ENCODE measurements at regions not wholly inside any gene's neighbourhood (a gene's known extent, or its start where the extent isn't known, plus 50 kb on each side); places are given as distances from the start of the nearest gene placed in this dataset.

DNA sequence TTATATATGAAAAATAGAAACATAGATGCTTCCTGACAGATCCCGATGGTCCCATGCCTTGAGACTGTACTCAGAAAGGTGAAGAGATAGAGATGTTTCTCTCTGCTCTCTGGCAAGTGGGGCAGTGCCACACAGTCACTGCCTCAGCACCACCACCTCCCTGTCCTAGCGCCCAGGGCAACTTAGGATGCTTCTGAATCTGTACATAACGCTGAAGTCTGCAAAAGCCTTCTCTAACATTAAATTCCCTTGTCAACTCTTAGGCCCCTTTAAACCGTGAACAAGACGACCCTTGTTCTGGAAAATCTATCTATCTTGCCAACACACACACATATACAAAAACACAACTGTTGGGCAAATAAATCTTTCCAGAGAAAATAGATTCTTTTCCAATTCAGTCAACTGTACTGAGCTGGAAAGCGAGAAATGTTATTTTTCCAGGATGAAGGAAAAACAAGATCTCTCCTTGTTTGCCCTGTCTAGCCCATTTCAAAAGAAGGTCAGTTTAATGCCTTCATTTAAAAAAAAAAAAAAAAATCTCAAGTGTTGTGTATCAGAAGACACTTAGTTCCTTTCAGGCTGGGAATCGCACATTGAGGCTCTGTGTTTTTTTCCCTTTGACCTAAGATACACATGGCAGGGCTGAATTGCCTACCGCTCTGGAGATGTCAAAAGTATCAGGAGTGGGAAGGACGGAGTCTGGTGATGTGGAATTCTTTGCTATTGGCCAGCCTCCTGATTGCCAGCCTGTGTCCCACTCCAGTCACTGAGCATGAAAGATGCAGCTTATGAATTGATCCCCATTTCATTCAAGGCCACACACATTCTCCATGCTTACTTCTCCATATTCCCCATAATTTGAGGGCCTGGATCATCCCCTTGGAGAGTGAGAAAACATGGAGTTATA, 241.4 kb downstream of the LACC1 start:
- H3K9me3 ChIP-seq = no peaks in the 10 kb centered on the region
- no peaks in the 10 kb centered on the region for H3K4me1 ChIP-seq (ENCODE audit: control insufficient read depth in 1 of 2, insufficient read depth in 1 of 2, low read depth in 1 of 2, low read length in 1 of 2)
- no peak overlapping the region for H3K27ac ChIP-seq
- TF ChIP-seq, protein P1, sequence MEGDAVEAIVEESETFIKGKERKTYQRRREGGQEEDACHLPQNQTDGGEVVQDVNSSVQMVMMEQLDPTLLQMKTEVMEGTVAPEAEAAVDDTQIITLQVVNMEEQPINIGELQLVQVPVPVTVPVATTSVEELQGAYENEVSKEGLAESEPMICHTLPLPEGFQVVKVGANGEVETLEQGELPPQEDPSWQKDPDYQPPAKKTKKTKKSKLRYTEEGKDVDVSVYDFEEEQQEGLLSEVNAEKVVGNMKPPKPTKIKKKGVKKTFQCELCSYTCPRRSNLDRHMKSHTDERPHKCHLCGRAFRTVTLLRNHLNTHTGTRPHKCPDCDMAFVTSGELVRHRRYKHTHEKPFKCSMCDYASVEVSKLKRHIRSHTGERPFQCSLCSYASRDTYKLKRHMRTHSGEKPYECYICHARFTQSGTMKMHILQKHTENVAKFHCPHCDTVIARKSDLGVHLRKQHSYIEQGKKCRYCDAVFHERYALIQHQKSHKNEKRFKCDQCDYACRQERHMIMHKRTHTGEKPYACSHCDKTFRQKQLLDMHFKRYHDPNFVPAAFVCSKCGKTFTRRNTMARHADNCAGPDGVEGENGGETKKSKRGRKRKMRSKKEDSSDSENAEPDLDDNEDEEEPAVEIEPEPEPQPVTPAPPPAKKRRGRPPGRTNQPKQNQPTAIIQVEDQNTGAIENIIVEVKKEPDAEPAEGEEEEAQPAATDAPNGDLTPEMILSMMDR (IDR thresholded peaks at IDR 0.05) = no peak
- no peaks in the 10 kb centered on the region for H3K36me3 ChIP-seq
- no peaks in the 10 kb centered on the region for H3K27me3 ChIP-seq
- no peak overlapping the region for H3K4me3 ChIP-seq (ENCODE audit: low read depth in 1 of 2, low read length in 1 of 2)

DNA sequence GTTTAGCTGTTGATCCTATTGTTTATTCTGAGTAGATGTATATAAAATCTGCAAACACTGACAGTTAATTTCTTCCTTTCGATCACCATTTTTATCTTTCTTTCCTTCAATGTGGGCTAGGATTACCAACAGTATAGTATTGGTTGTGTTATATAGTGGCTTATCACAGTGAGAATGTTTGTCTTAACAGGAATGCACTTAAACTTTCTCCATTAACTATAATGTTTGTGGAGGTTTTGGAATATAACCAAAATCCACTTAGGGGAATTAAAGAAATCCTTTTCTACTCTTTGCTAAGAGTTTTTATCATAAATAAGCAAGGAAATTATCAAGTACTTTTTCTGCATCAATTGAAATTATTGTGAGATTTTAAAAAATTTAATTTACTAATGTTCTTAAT, 244.6 kb downstream of the LACC1 start:
- H3K4me3 ChIP-seq (ENCODE audit: low read depth in 1 of 2, low read length in 1 of 2) = no peak overlapping the region
- no peaks in the 10 kb centered on the region for H3K4me1 ChIP-seq (ENCODE audit: control insufficient read depth in 1 of 2, insufficient read depth in 1 of 2, low read depth in 1 of 2, low read length in 1 of 2)
- no peaks in the 10 kb centered on the region for H3K27me3 ChIP-seq
- TF ChIP-seq, protein P1 (IDR thresholded peaks at IDR 0.05) = no peak
- H3K27ac ChIP-seq = no peak overlapping the region
- H3K9me3 ChIP-seq = no peaks in the 10 kb centered on the region
- no peaks in the 10 kb centered on the region for H3K36me3 ChIP-seq

DNA sequence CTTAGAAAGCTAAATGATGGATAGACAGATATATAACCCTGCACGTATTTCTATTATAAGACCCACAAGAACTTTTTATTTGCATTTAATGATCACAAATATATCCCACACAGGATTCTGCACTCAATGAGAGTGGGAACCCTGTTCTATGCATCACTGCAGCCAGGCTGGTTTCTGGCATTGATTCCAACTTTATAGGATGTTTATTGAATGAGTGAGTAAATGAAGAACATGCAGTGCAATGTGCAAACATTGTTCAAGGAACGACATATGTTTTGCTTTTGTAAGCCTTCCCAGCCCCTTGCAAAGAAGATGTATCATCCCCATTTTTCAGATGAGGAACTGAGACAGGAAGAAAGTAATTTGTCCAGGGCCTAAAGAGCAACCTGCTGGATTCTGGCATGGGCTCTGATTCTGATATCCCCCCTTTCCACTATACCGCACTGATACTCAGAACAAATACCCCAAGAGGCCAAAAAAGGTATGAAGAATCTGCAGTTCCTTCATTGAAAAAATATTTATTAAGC, 246.3 kb downstream of the LACC1 start:
- no peaks in the 10 kb centered on the region for H3K36me3 ChIP-seq
- no peaks in the 10 kb centered on the region for H3K4me1 ChIP-seq (ENCODE audit: control insufficient read depth in 1 of 2, insufficient read depth in 1 of 2, low read depth in 1 of 2, low read length in 1 of 2)
- TF ChIP-seq, protein P1 (IDR thresholded peaks at IDR 0.05) = no peak
- no peaks in the 10 kb centered on the region for H3K9me3 ChIP-seq
- H3K27ac ChIP-seq = no peak overlapping the region
- H3K27me3 ChIP-seq = no peaks in the 10 kb centered on the region
- no peak overlapping the region for H3K4me3 ChIP-seq (ENCODE audit: low read depth in 1 of 2, low read length in 1 of 2)

DNA sequence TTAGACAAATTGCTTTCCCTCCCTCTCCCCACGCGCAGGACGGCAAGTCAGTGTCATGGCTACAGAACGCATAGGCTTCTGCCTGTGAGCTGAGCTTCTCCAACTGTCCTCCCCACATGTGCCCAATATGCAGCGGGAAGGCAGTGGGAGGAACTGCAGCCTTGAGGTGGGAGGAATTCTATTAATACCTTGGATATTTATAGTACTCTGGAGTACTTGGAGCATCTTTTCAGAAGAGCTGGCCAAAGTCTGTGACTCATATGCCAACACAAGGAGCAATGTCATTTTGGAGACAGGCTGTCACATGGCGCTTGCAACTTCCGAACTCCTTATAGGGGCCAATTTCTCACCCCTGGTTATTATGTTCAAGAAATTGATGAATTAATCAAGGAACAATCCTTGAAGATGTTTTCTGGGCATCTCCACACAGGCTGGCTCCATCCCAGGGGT, 245.0 kb upstream of the SERP2 start:
- Histone ChIP-seq H3K9me3 (no peaks in the 10 kb centered on the region), H3K4me1 (ENCODE audit: control insufficient read depth in 1 of 2, insufficient read depth in 1 of 2, low read depth in 1 of 2, low read length in 1 of 2) (no peaks in the 10 kb centered on the region), H3K4me3 (ENCODE audit: low read depth in 1 of 2, low read length in 1 of 2) (no peak overlapping the region), H3K36me3 (no peaks in the 10 kb centered on the region), H3K27me3 (no peaks in the 10 kb centered on the region), H3K27ac (no peak overlapping the region)
- TF ChIP-seq, protein P1 (IDR thresholded peaks at IDR 0.05) = no peak

DNA sequence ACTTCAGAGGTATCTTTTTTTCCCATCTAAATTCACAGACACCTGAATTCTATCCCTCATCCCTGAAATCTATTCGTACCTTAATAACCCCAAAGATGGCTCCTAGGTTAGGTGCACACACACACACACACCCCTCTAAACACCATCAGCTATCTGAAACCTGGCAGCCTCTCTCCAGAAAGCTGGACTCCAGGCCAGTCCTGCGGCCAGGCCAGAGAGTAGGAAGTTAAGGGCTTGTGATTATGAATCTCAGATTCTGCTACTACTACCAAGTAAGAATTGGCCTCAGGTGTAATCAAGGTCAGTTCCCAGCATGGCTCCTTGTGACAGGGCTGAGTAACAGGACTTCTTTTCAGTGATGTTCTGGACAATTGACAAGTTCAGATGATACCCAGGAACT, 244.2 kb upstream of the SERP2 start:
- TF ChIP-seq, protein P1 (IDR thresholded peaks at IDR 0.05) = no peak

More for the DNA sequence above, 244.2 kb upstream of the SERP2 start:
- no peaks in the 10 kb centered on the region for H3K4me1 ChIP-seq (ENCODE audit: control insufficient read depth in 1 of 2, insufficient read depth in 1 of 2, low read depth in 1 of 2, low read length in 1 of 2)
- no peaks in the 10 kb centered on the region for H3K27me3 ChIP-seq
- H3K36me3 ChIP-seq = no peaks in the 10 kb centered on the region
- H3K4me3 ChIP-seq (ENCODE audit: low read depth in 1 of 2, low read length in 1 of 2) = no peak overlapping the region
- H3K9me3 ChIP-seq = no peaks in the 10 kb centered on the region
- H3K27ac ChIP-seq = no peak overlapping the region

Measured in neutrophil (primary cell).